ENCODE measurements at regions not wholly inside any gene's neighbourhood (a gene's known extent, or its start where the extent isn't known, plus 50 kb on each side); places are given as distances from the start of the nearest gene placed in this dataset.

DNA sequence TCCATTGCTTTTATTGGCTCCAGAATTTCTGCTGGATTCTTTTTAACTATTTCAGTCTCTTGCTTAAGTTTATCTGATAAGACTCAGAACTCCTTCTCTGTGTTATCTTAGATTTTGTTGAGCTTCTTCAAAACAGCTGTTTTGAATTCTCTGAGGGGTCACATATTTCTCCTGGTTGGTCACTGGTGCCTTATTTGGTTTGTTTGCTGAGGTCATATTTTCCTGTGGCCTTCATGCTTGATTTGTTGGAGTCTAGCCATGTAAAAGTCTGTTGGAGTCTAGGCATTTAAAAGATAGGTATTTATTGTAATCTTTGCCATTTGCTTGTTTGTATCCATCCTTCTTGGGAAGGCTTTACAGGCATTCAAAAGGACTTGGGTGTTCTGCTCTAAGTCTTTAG lies 398.7 kb downstream of the DSEL start:
- ATAC-seq = no peak
- DNase-seq = no peak
- Mint-ChIP-seq H3K4me1 (no peaks in the 10 kb centered on the region), H3K27ac (no peak overlapping the region), H3K4me3 (no peak overlapping the region), H3K27me3 (peaks cover 29% of the 10 kb centered on the region), H3K9me3 (no peaks in the 10 kb centered on the region)

DNA sequence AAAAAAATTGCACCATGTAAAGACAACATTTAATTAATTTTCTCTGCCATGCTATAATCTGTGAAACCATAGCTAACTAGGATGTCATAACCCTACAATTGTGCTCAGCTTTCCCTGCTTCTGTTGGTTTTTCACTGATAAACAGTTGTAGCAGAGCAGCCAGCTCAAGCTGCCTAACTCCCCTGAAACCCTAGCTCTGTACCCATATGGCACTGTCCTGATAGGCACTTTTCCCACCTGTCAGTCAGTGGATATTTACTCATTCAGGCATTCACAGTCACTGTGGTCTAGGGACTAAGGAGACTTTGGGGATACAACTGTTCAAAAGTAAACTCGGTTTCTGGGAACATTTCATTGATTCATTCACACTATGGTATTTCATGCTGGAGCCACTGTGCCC lies 407.0 kb downstream of the DSEL start:
- Mint-ChIP-seq H3K27me3 (no peaks in the 10 kb centered on the region), H3K9me3 (no peaks in the 10 kb centered on the region), H3K4me1 (no peaks in the 10 kb centered on the region), H3K4me3 (no peak overlapping the region), H3K27ac (no peak overlapping the region)
- no peak for DNase-seq
- no peak for ATAC-seq

DNA sequence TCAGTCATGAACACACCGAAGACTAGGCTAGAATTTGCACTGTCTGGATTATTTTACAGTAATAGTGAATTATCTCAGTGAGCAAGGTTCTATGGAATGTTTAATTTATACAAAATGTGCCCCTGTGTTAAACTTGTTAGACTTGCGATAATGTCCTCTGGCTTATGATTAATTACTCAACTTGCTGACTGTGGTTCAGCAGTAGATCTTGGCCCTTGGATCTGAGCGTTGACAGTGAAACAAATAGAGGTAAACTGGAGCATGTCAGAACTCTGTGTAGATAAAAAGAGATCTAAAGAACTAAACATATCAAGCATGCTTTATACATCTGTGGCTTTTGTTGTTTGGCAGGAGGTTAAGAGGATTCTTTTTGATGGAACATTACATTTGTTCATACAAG lies 407.6 kb downstream of the DSEL start:
- Mint-ChIP-seq H3K27ac (no peak overlapping the region), H3K27me3 (peaks cover 5% of the 10 kb centered on the region), H3K4me1 (no peaks in the 10 kb centered on the region), H3K4me3 (no peak overlapping the region), H3K9me3 (no peaks in the 10 kb centered on the region)
- DNase-seq (no peak), ATAC-seq (no peak)

DNA sequence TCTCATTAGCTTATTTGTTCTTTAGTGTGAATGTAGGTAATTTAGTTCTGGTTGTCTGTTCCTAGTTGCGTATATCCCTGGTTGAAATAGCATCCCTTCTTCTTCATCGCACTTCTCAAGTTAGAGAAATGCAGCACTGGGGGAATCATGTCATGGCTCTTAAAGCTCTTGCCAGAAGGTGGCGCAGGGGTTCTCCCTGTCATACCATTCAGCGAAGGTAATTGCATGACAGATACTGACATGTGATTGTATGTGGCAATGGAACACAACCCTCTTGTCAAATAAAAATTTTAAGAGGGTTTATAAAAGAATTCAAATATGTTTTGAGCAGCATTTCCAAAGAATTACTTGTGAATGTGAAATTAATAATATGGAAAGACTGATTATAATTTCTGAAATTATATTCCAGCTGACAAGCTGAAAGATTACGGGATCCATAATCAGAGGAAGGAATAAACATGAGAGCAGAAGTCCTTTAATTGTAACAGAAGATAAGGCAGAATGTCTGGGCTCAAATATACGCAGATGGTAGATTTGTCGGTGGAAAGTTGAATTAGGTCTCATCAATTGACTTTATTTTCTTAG lies 411.7 kb downstream of the DSEL start:
- Mint-ChIP-seq H3K4me1 (no peaks in the 10 kb centered on the region), H3K27me3 (peaks cover 8% of the 10 kb centered on the region), H3K27ac (no peak overlapping the region), H3K4me3 (no peak overlapping the region), H3K9me3 (no peaks in the 10 kb centered on the region)
- ATAC-seq = peak; percentile 70
- DNase-seq = peak; percentile 25 to 28

DNA sequence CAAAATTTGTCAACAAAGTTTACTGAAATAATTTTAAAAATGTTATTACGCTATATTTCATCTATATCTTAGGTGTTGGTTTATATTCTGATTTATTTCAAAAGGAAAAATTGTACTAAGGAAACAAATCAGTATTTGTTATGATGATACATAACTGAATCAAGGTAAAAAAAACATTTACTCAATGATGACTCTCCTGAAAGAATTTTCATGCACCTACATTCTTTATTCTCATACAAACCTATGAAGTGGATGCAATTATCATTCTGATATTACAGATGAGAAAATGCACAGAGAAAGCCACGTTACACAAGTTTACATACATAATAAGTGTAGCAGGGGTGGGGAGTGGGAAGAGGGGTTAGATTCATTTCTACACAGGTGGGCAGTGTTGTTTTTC lies 422.4 kb downstream of the DSEL start:
- Mint-ChIP-seq H3K4me3 (no peak overlapping the region), H3K4me1 (no peaks in the 10 kb centered on the region), H3K27me3 (peaks cover 8% of the 10 kb centered on the region), H3K9me3 (no peaks in the 10 kb centered on the region), H3K27ac (no peak overlapping the region)
- no peak for ATAC-seq
- no peak for DNase-seq

DNA sequence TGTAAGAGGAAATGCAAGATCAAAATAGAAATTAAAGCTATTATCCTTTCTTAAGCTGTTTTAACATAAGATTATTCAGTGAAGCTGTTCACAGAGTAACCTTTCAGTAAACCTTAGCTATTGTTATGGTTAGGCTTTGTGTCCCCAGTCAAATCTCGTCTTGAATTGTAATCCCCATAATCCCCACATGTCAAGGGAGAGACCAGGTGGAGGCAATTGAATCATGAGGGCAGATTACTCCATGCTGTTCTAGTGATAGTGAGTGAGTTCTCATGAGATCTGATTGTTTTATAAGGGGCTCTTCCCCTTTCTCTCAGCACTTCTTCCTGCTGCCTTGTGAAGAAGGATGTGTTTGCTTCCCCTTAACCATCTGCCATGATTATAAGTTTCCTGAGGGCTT lies 424.4 kb downstream of the DSEL start:
- ATAC-seq = no peak
- Mint-ChIP-seq H3K27ac (no peak overlapping the region), H3K4me1 (no peaks in the 10 kb centered on the region), H3K9me3 (no peaks in the 10 kb centered on the region), H3K27me3 (peaks cover 8% of the 10 kb centered on the region), H3K4me3 (no peak overlapping the region)
- DNase-seq = no peak

DNA sequence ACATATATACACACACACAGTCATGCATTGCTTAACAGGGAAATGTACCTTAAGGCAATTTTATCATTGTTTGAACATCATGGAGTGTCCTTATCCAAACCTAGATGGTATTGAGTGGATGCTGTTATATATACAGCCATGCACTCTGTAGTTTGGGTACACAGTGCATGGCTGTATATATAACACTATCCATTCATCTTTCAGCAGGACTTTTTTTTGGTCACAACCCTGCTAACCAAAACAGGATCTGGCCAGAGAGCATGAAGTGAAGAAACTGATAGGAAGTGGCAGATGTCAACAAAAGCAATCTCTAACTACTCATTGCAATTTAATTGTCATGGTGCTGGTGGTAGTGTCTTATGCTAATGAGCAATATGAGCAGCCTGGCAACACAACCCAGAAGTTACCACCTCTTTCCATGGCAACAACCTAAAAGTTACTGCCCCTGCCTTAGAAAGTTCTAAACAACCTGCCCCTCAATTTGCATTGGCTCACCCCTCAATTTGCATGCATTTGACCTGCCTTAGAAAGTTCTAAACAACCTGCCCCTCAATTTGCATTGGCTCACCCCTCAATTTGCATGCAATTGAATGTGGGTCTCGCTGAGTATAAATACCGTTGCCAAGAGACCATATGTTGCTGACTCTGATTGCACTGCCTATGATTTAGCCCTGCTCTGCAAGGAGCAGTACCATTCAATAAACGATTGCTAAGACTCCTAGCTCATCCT lies 434.9 kb downstream of the DSEL start:
- H3K27me3 Mint-ChIP-seq = no peaks in the 10 kb centered on the region
- H3K9me3 Mint-ChIP-seq = no peaks in the 10 kb centered on the region
- H3K27ac Mint-ChIP-seq = no peak overlapping the region
- no peak overlapping the region for H3K4me3 Mint-ChIP-seq
- no peak for DNase-seq
- no peaks in the 10 kb centered on the region for H3K4me1 Mint-ChIP-seq
- ATAC-seq = peak; percentile 23

DNA sequence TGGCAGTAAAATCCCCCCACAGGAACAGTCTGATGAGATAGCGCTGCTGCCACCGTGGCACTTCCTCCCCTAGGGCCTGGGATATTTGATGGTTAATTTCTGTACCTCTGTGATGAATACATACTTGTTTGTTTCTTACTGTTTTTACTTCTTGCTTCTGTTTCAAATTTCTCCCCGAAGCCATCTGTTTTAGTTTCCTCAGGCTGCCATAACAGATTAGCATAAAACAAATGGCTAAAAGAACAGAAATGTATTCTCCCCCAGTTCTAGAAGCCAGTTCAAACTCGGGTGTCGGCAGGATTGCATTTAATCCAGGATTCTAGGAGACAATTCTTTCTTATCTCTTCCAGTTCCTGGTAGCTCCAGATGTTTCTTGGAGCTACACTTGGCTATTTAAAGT lies 435.9 kb downstream of the DSEL start:
- DNase-seq (no peak), ATAC-seq (no peak)
- Mint-ChIP-seq H3K9me3 (no peaks in the 10 kb centered on the region), H3K4me1 (no peaks in the 10 kb centered on the region), H3K27me3 (no peaks in the 10 kb centered on the region), H3K27ac (no peak overlapping the region), H3K4me3 (no peak overlapping the region)

DNA sequence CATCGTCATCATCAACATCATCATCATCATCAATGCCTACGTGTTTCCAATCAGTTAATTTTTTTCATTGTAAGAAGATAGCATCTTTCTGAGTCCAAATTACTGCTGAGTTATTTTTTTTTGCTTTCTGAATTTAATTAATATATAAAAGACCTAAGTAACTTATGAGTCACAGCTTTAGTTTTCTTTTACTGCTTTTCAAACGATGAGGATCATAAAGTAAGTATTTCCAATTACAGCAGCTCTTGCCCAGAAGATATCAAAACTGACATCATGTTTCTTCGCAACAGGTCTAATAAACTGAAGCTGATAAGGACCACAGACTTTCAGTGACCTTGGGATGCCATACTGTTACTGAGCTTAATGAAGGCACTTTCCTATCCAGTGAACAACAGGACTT lies 442.2 kb downstream of the DSEL start:
- no peak overlapping the region for H3K27ac Mint-ChIP-seq
- no peaks in the 10 kb centered on the region for H3K4me1 Mint-ChIP-seq
- no peak overlapping the region for H3K4me3 Mint-ChIP-seq
- DNase-seq (no peak), ATAC-seq (no peak)
- no peaks in the 10 kb centered on the region for H3K9me3 Mint-ChIP-seq
- H3K27me3 Mint-ChIP-seq = no peaks in the 10 kb centered on the region

DNA sequence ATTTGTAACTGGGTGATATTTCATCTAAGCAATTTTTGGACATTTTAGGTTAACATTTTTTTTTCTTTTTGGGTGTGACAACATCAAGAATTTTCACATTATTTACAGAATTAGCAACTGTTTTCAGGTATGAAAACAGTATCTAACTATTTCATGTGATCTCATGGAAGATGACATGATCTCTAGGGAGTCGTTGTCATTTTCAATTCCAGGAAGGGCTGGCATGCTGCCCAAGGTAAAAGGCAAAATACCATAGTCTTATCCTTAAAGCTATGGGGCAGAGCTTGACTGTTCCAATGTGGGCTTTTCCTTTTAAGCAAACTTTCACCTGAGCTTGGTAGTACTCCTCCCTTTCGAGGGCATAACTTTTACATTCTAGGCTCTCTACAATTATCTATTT lies 443.7 kb downstream of the DSEL start:
- DNase-seq (no peak), ATAC-seq (no peak)
- Mint-ChIP-seq H3K27me3 (no peaks in the 10 kb centered on the region), H3K27ac (no peak overlapping the region), H3K4me3 (no peak overlapping the region), H3K4me1 (no peaks in the 10 kb centered on the region), H3K9me3 (no peaks in the 10 kb centered on the region)

DNA sequence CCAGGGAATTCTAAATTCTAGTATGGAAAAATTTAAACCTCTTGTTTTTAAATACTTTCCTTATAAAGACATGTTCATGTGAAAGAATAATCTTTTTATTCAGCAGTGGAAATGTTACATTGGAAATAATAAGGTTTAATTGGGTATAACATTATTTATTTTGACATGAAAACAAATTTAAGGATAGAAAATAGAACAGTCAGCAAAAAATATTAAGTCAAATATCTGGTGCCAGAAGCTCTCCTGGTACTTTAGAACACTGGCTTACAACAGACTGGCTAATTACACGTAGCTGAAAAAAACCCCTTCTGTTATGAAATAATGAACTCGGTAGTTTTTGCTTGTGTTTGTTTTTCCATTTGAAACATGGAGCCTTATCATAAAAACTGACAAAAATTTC lies 447.9 kb downstream of the DSEL start:
- H3K27me3 Mint-ChIP-seq = no peaks in the 10 kb centered on the region
- no peaks in the 10 kb centered on the region for H3K4me1 Mint-ChIP-seq
- DNase-seq (no peak), ATAC-seq (no peak)
- no peak overlapping the region for H3K27ac Mint-ChIP-seq
- no peaks in the 10 kb centered on the region for H3K9me3 Mint-ChIP-seq
- H3K4me3 Mint-ChIP-seq = no peak overlapping the region

DNA sequence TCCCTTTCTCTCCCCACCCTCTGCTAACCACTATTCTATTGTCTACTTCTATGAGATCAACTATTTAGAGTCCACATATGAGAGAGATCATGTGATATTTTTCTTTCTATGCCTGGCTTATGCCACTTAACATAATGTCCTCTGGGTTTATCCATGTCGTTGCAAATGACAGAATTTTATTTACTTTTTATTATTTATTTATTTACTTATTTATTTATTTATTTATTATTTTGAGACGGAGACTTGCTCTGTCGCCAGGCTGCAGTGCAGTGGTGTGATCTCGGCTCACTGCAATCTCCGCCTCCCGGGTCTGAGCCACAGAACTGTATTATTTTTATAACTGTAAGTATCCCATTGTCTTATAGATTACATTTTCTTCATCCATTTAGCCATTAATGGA lies 443.4 kb upstream of the CDH19 start:
- Mint-ChIP-seq H3K27ac (no peak overlapping the region), H3K4me3 (no peak overlapping the region), H3K27me3 (no peaks in the 10 kb centered on the region), H3K4me1 (no peaks in the 10 kb centered on the region), H3K9me3 (no peaks in the 10 kb centered on the region)
- ATAC-seq (no peak), DNase-seq (no peak)

DNA sequence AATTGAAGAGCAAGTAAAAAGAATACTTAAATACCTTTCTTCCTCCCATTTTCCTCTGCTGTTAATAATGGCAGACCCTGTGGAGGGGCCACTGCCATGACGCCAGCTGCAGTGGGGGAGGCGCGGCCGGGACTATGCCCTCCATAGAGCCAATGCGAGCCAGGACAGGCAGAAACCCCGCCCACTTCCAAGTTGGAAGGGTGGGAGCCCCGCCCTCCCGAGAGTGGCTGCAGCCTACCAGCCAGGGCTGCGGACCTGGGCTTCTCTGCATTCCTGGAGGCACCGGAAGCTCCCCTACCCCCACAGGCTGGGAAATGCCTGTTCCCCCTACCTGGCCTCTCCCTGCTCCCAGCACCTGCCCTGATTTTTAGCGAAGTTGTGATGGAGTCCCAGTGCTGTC lies 439.4 kb upstream of the CDH19 start:
- ATAC-seq (no peak), DNase-seq (no peak)
- H3K27ac Mint-ChIP-seq = no peak overlapping the region
- no peak overlapping the region for H3K4me3 Mint-ChIP-seq
- no peaks in the 10 kb centered on the region for H3K4me1 Mint-ChIP-seq
- no peaks in the 10 kb centered on the region for H3K9me3 Mint-ChIP-seq
- H3K27me3 Mint-ChIP-seq = no peaks in the 10 kb centered on the region

DNA sequence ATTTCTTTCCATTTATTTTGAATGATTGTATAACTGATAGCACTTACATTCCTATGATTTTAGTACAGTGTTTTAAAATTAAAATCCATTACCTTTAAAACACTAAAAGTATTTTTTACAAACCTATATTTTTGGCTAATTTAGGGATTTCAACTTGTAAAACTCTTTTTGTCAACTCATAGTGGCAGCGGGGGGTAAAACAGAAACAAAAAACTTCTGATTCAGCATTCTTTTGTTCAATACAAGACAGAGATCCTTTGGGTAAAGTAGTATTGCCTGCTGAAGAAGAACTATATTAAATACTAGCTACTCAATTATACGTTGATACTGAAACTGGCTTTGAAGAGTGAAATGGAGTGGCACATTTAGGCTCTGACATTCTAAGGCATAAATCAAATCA lies 437.4 kb upstream of the CDH19 start:
- DNase-seq (no peak), ATAC-seq (no peak)
- no peak overlapping the region for H3K27ac Mint-ChIP-seq
- no peak overlapping the region for H3K4me3 Mint-ChIP-seq
- H3K4me1 Mint-ChIP-seq = no peaks in the 10 kb centered on the region
- no peaks in the 10 kb centered on the region for H3K27me3 Mint-ChIP-seq
- H3K9me3 Mint-ChIP-seq = no peaks in the 10 kb centered on the region

DNA sequence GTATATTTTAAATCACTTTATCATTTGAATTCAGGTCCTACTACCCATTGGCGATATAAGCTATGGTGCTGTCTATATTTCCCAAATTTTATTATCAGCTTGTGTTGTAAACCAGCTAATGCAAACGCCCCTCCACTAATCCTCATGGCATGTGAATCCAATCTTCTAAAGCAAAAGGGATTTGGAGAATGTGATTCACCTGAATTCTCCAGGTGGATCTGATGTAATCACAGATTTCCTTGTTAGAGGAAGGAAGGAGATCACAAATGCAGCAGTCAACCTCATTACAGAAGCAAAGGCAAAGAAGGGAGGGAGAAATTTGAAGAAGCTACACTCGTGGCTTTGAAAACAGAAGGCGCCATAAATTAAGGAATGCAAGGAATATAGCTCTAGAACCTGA lies 431.1 kb upstream of the CDH19 start:
- no peaks in the 10 kb centered on the region for H3K4me1 Mint-ChIP-seq
- H3K4me3 Mint-ChIP-seq = no peak overlapping the region
- peaks cover 0 to 2% of the 10 kb centered on the region in 2 donors for H3K9me3 Mint-ChIP-seq
- ATAC-seq (no peak), DNase-seq (no peak)
- H3K27ac Mint-ChIP-seq = no peak overlapping the region
- H3K27me3 Mint-ChIP-seq = no peaks in the 10 kb centered on the region

DNA sequence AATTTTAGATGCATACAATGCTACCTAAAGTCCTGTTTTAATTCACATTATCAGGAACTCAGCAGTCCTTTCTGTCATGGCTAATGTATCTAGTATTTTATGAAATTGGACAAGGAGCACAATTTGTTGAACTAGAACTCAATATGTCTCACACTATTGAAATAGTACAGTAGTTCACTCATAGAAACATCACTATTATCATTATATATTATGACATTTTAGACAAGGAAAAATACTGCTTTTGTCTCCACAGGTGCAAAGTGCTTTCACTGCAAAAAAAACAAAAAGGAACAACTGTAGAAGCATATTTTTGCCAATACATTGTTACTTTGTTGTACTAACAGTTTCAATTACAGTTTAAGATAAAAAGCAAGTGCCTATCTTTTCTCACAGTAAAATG lies 419.2 kb upstream of the CDH19 start:
- no peak for ATAC-seq
- Mint-ChIP-seq H3K4me1 (no peaks in the 10 kb centered on the region), H3K27me3 (no peaks in the 10 kb centered on the region), H3K27ac (no peak overlapping the region), H3K9me3 (no peaks in the 10 kb centered on the region), H3K4me3 (no peak overlapping the region)
- DNase-seq = no peak

DNA sequence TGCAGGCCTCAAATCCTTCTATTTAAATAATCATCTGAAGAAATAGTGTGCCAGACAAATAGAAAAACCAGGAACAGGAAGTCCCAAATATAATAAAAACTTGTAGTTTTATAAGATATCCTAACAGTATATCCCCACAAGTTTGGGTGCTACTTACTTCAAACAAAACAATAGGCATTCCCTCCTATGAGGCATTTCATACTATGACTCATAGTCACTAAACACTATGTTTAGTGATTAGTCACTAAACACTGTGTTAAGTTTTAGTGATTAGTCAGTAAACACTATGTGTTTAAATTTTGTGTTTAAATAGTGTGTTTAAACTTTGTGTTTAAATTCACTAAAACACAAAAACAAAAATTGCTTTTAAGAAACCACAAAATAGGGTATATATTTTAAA lies 407.0 kb upstream of the CDH19 start:
- Mint-ChIP-seq H3K4me1 (no peaks in the 10 kb centered on the region), H3K9me3 (no peaks in the 10 kb centered on the region), H3K27ac (no peak overlapping the region), H3K27me3 (no peaks in the 10 kb centered on the region), H3K4me3 (no peak overlapping the region)
- DNase-seq = no peak
- no peak for ATAC-seq

All from stimulated activated naive CD8-positive, alpha-beta T cell treated with anti-CD3 and anti-CD28 coated beads, Interleukin-15, amount 100 ng/mL, for 72 hours (primary cell).